BE2C (cell line): ENCODE measurements at regions not wholly inside any gene's neighbourhood (a gene's known extent, or its start where the extent isn't known, plus 50 kb on each side); places are given as distances from the start of the nearest gene placed in this dataset.

Experiments used
- DNase-seq: peaks from one replicate; pipeline ENCODE4 v3.0.0-alpha.2; 2020
- H3K27me3 ChIP-seq: fragments of 250-450 bp; sonication (Bioruptor Pico); 2 replicates; pipeline ENCODE4 v1.5.1; 2020; ENCODE audit warnings: mild to moderate bottlenecking
- H3K36me3 ChIP-seq: fragments of 250-450 bp; sonication (Bioruptor Pico); 2 replicates; pipeline ENCODE4 v1.5.1; 2020; ENCODE audit warnings: mild to moderate bottlenecking
- H3K4me1 ChIP-seq: fragments of 250-450 bp; sonication (Bioruptor Pico); 2 replicates; pipeline ENCODE4 v1.5.1; 2020
- H3K4me3 ChIP-seq: 2 replicates; pipeline ENCODE4 v1.5.1; 2011; ENCODE audit warnings: low read depth, low read length
- H3K9me3 ChIP-seq: fragments of 250-450 bp; sonication (Bioruptor Pico); 2 replicates; pipeline ENCODE4 v1.5.1; 2020
- TF ChIP-seq, protein P1 (sequence below): IDR thresholded peaks from 2 replicates; pipeline ENCODE4 v1.5.1; 2012; ENCODE audit warnings: mild to moderate bottlenecking, low read depth, low read length

DNA sequence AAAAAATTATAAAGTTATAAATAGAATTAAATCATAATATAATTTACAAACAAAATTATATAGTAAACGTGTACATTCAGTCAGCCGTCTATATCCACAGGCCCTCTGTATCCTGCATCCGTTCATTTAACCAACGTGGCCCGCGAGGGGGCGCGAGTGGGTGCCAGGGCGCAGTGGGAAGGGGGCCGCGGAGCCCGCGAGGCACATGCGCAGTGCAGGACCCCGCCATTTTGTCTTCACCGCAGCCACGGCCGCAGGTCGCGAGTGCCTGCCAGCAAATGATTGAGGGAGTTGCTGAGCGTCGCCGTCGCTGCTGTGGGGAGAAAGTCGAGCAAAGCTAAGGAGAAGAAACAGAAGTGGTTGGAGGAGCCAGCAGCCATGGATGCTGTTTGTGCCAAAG lies 53.4 kb upstream of the ECI2 start:
- Histone ChIP-seq H3K9me3 (no peaks in the 10 kb centered on the region), H3K27me3 (no peaks in the 10 kb centered on the region), H3K4me3 (no peak overlapping the region), H3K36me3 (no peaks in the 10 kb centered on the region), H3K4me1 (no peaks in the 10 kb centered on the region)
- no peak for DNase-seq
- TF ChIP-seq, protein P1, sequence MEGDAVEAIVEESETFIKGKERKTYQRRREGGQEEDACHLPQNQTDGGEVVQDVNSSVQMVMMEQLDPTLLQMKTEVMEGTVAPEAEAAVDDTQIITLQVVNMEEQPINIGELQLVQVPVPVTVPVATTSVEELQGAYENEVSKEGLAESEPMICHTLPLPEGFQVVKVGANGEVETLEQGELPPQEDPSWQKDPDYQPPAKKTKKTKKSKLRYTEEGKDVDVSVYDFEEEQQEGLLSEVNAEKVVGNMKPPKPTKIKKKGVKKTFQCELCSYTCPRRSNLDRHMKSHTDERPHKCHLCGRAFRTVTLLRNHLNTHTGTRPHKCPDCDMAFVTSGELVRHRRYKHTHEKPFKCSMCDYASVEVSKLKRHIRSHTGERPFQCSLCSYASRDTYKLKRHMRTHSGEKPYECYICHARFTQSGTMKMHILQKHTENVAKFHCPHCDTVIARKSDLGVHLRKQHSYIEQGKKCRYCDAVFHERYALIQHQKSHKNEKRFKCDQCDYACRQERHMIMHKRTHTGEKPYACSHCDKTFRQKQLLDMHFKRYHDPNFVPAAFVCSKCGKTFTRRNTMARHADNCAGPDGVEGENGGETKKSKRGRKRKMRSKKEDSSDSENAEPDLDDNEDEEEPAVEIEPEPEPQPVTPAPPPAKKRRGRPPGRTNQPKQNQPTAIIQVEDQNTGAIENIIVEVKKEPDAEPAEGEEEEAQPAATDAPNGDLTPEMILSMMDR, result no peak

DNA sequence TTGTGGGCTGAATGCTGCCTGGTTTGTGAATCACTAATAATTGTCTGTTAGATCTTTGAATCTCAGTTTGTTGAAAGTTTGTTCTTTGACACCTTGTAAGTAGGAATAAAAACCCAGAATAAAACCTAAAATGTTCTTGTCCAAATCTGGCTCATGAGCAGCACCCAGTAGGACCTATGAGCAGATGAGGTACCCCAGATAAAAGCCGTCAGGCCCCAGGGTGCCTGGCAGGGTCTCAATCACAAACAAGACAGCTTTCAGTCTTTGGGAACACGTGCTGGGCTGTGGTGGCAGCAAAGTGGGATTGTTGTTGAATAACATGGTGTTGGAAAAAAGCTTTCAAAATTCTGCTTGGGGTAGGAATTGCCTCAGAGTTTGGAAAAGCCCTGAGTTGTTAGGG lies 52.1 kb upstream of the ECI2 start:
- H3K27me3 ChIP-seq, result no peaks in the 10 kb centered on the region
- no peaks in the 10 kb centered on the region for H3K4me1 ChIP-seq
- H3K9me3 ChIP-seq, result no peaks in the 10 kb centered on the region
- H3K4me3 ChIP-seq, result no peak overlapping the region
- TF ChIP-seq, protein P1, result no peak
- no peak for DNase-seq
- no peaks in the 10 kb centered on the region for H3K36me3 ChIP-seq

DNA sequence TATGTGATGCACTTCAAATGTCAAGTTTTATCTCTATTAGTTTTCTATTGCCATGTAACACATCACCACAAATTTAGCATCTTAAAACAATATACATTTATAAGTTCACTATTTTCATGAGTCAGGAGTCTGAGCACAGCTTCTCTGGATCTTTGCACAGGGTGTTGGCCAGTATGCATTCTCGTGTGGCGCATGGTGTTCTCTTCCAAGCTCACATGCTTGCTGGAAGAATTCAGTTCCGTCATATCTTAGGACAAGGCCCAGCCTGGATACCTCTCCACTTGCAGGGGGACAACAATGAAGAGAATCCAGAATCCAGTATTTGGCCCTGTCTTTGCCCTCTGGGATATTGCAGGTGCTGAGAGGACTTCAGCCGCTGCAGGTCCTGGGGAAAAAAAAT lies 51.0 kb upstream of the ECI2 start:
- Histone ChIP-seq H3K4me3 (no peak overlapping the region), H3K9me3 (no peaks in the 10 kb centered on the region), H3K4me1 (no peaks in the 10 kb centered on the region), H3K27me3 (no peaks in the 10 kb centered on the region), H3K36me3 (no peaks in the 10 kb centered on the region)
- no peak for DNase-seq
- TF ChIP-seq, protein P1, result no peak

DNA sequence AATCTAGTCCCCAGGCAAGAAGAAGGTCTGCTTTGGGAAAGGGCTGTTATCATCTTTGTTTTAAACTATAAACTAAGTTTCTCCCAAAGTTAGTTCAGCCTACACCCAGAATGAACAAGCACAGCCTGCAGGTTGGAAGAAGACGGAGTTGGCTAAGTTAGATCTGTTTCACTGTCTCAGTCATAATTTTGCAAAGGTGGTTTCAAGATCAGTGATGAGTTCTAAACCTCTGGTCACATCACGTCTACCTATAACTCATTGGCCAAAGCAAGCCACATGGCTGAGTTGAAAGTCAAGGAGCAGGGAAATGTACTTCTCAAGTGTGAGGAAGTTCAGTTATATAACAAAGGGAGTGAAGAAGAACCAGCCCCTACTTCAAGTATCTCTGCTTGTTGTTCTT lies 50.5 kb upstream of the ECI2 start:
- Histone ChIP-seq H3K4me1 (no peaks in the 10 kb centered on the region), H3K4me3 (no peak overlapping the region), H3K27me3 (no peaks in the 10 kb centered on the region), H3K9me3 (no peaks in the 10 kb centered on the region), H3K36me3 (no peaks in the 10 kb centered on the region)
- DNase-seq, result no peak
- TF ChIP-seq, protein P1, result no peak

DNA sequence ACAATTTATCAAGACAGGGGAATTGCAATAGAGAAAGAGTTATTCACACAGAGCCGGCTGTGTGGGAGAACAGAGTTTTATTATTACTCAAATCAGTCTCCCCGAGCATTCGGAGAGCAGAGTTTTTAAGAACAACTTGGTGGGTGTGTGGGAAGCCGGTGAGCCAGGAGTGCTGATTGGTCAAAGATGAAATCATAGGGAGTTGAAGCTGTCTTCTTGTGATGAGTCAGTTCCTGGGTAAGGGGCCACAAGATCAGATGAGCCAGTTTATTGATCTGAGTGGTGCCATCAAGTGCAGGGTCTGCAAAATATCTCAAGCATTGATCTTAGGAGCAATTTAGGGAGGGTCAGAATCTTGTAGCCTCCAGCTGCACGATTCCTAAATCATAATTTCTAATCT lies 50.0 kb upstream of the ECI2 start:
- no peak for DNase-seq
- H3K9me3 ChIP-seq, result no peaks in the 10 kb centered on the region
- H3K4me3 ChIP-seq, result no peak overlapping the region
- no peaks in the 10 kb centered on the region for H3K36me3 ChIP-seq
- no peaks in the 10 kb centered on the region for H3K4me1 ChIP-seq
- TF ChIP-seq, protein P1, result no peak
- no peaks in the 10 kb centered on the region for H3K27me3 ChIP-seq
